SK-N-MC (cell line): ENCODE measurements at regions not wholly inside any gene's neighbourhood (a gene's known extent, or its start where the extent isn't known, plus 50 kb on each side); places are given as distances from the start of the nearest gene placed in this dataset.

ENCODE experiments used
- DNase-seq: peaks from one replicate; pipeline ENCODE4 v3.0.0-alpha.2; 2011; ENCODE audit warnings: low read depth, low spot score
- H3K27ac ChIP-seq: fragments of 200-600 bp; sonication (generic); 2 replicates; pipeline ENCODE4 v1.5.1; 2016; ENCODE audit warnings: mixed run types
- H3K36me3 ChIP-seq: fragments of 200-600 bp; sonication (generic); 2 replicates; pipeline ENCODE4 v1.6.1; 2017; ENCODE audit warnings: antibody characterized with exemption, low read length, mixed read lengths; ENCODE audit not compliant: insufficient read depth
- H3K4me3 ChIP-seq: fragments of 200-600 bp; sonication (generic); 2 replicates; pipeline ENCODE4 v1.5.1; 2016
- H3K9ac ChIP-seq: fragments of 200-600 bp; sonication (generic); 2 replicates; pipeline ENCODE4 v1.8.0; 2017; ENCODE audit warnings: mixed run types, mixed read lengths; ENCODE audit not compliant: insufficient read length
- H3K9me3 ChIP-seq: fragments of 200-600 bp; sonication (generic); 2 replicates; pipeline ENCODE4 v1.6.1; 2017; ENCODE audit warnings: low read depth, mild to moderate bottlenecking, antibody characterized with exemption, low read length, moderate library complexity, mixed read lengths
- EZH2 ChIP-seq: fragments of 200-600 bp; sonication (generic); IDR thresholded peaks from one replicate; pipeline ENCODE4 v1.6.1; 2017; ENCODE audit warnings: antibody characterized with exemption
- FOXP2 ChIP-seq: optimal IDR thresholded peaks from 2 replicates; pipeline ENCODE3; 2011; ENCODE audit warnings: mild to moderate bottlenecking, moderate library complexity; ENCODE audit not compliant: insufficient read depth; ENCODE audit errors: extremely low read length, control extremely low read depth
- POLR2AphosphoS5 ChIP-seq: IDR thresholded peaks from 2 replicates; pipeline ENCODE4 v1.6.1; 2012; ENCODE audit warnings: mild to moderate bottlenecking, low read depth, low read length, borderline replicate concordance

GRCh38 chr3:144626835-144627234, 655.2 kb downstream of the DIPK2A start:
- Histone ChIP-seq H3K27ac (no peak overlapping the region), H3K9ac (no peak overlapping the region), H3K36me3 (no peaks in the 10 kb centered on the region), H3K9me3 (no peaks in the 10 kb centered on the region), H3K4me3 (no peak overlapping the region)
- DNase-seq: no peak
- TF ChIP-seq EZH2: no peak
- no peak for TF ChIP-seq POLR2AphosphoS5
- no peak for TF ChIP-seq FOXP2

- H3K27ac ChIP-seq: no peak overlapping the region
- TF ChIP-seq EZH2: no peak
- TF ChIP-seq FOXP2: no peak
- TF ChIP-seq POLR2AphosphoS5: no peak
Observed at GRCh38 chr3:144629381-144629780, 657.8 kb downstream of the DIPK2A start.

GRCh38 chr3:144636833-144637232, 665.2 kb downstream of the DIPK2A start:
- Histone ChIP-seq H3K9me3 (no peaks in the 10 kb centered on the region; the same call in 1 of the 2 replicates), H3K4me3 (no peak overlapping the region), H3K9ac (no peak overlapping the region), H3K36me3 (no peaks in the 10 kb centered on the region), H3K27ac (no peak overlapping the region)
- no peak for DNase-seq
- no peak for TF ChIP-seq EZH2
- TF ChIP-seq FOXP2: no peak
- TF ChIP-seq POLR2AphosphoS5: no peak

More at GRCh38 chr3:144629381-144629780, 657.8 kb downstream of the DIPK2A start:
- DNase-seq: no peak
- Histone ChIP-seq H3K36me3 (no peaks in the 10 kb centered on the region), H3K4me3 (no peak overlapping the region), H3K9ac (no peak overlapping the region), H3K9me3 (no peaks in the 10 kb centered on the region; the same call in 1 of the 2 replicates)

GRCh38 chr3:144638009-144638408, 666.4 kb downstream of the DIPK2A start:
- no peaks in the 10 kb centered on the region for H3K36me3 ChIP-seq
- H3K27ac ChIP-seq: no peak overlapping the region
- H3K9ac ChIP-seq: no peak overlapping the region
- TF ChIP-seq POLR2AphosphoS5 (no peak), EZH2 (no peak), FOXP2 (no peak)
- no peaks in the 10 kb centered on the region; the same call in 1 of the 2 replicates for H3K9me3 ChIP-seq
- DNase-seq: no peak
- no peak overlapping the region for H3K4me3 ChIP-seq

- no peaks in the 10 kb centered on the region for H3K36me3 ChIP-seq
- no peak overlapping the region for H3K9ac ChIP-seq
- TF ChIP-seq FOXP2 (no peak), EZH2 (no peak)
- no peak overlapping the region for H3K4me3 ChIP-seq
- no peak overlapping the region for H3K27ac ChIP-seq
- no peaks in the 10 kb centered on the region for H3K9me3 ChIP-seq
- DNase-seq: no peak
Observed at GRCh38 chr3:144643771-144644198, 672.2 kb downstream of the DIPK2A start.

GRCh38 chr3:144645300-144645699, 673.7 kb downstream of the DIPK2A start:
- TF ChIP-seq EZH2: no peak
- no peak for TF ChIP-seq POLR2AphosphoS5
- no peak for TF ChIP-seq FOXP2
- no peaks in the 10 kb centered on the region for H3K9me3 ChIP-seq
- H3K9ac ChIP-seq: no peak overlapping the region
- no peak overlapping the region for H3K4me3 ChIP-seq
- H3K36me3 ChIP-seq: no peaks in the 10 kb centered on the region
- DNase-seq: no peak
- no peak overlapping the region for H3K27ac ChIP-seq

- H3K4me3 ChIP-seq: no peak overlapping the region
- no peaks in the 10 kb centered on the region for H3K36me3 ChIP-seq
- H3K9me3 ChIP-seq: no peaks in the 10 kb centered on the region
- H3K27ac ChIP-seq: no peak overlapping the region
- TF ChIP-seq FOXP2: no peak
- TF ChIP-seq EZH2: no peak
- no peak for TF ChIP-seq POLR2AphosphoS5
- no peak overlapping the region for H3K9ac ChIP-seq
- no peak for DNase-seq
Observed at GRCh38 chr3:144650380-144650779, 678.8 kb downstream of the DIPK2A start.

- Histone ChIP-seq H3K36me3 (no peaks in the 10 kb centered on the region), H3K9ac (no peak overlapping the region), H3K4me3 (no peak overlapping the region), H3K27ac (no peak overlapping the region), H3K9me3 (no peaks in the 10 kb centered on the region)
- DNase-seq: peak; percentile 39
- no peak for TF ChIP-seq POLR2AphosphoS5
- no peak for TF ChIP-seq FOXP2
- no peak for TF ChIP-seq EZH2
Observed at GRCh38 chr3:144652573-144652972, 681.0 kb downstream of the DIPK2A start.

- TF ChIP-seq FOXP2 (no peak), POLR2AphosphoS5 (no peak), EZH2 (no peak)
- no peaks in the 10 kb centered on the region for H3K9me3 ChIP-seq
- no peak overlapping the region for H3K27ac ChIP-seq
- H3K4me3 ChIP-seq: no peak overlapping the region
- DNase-seq: no peak
- H3K9ac ChIP-seq: no peak overlapping the region
- no peaks in the 10 kb centered on the region for H3K36me3 ChIP-seq
Observed at GRCh38 chr3:144655423-144655822, 683.8 kb downstream of the DIPK2A start.

- Histone ChIP-seq H3K9ac (no peak overlapping the region), H3K36me3 (no peaks in the 10 kb centered on the region), H3K9me3 (no peaks in the 10 kb centered on the region), H3K4me3 (no peak overlapping the region), H3K27ac (no peak overlapping the region)
- DNase-seq: no peak
- TF ChIP-seq FOXP2: no peak
Observed at GRCh38 chr3:144660186-144660585, 688.6 kb downstream of the DIPK2A start.
